ENCODE measurements at regions not wholly inside any gene's neighbourhood (a gene's known extent, or its start where the extent isn't known, plus 50 kb on each side); places are given as distances from the start of the nearest gene placed in this dataset.
A peak's percentile ranks its signal among the peaks of the same experiment; 100 is the strongest.

DNA sequence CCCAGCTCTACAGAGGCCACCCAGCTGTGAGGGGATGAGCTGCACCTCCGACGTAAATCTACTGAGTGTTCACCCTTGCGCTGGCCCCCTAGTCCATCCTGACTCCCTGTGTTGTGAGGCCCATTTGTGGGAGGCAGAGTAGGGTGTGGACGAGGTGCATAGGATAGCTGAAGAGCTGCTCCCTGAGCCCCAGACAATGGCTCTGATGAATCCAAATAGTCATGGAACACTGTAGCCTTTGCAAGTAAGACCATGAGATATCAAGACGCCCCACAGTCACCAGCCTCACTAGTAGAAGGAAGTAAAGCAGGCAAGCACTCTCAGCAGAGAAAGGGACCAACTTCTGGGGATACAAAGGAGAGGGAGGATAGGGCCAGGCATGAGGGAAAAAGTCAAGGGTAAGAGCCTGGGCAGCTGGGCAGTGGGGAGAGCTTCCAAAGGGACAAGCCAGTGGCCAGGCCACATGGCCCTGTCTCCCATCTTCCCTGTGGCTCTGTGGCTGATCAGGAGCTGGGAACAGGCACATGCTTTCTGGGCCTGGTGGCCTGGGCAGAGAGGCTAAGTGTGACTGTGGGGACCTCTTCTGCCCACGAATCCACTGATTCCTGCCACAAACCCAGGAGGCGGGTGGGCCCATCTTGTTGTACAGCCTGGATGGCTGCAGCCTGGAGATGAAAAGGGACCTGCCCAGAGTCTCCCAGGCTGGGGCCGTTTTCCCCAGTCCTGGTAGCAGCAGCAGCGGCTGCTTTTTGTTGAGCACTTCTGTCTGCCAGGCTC, 55.5 kb upstream of the EPS8L3 start:
- Histone ChIP-seq H3K4me3 (no peak overlapping the region), H3K36me3 (no peaks in the 10 kb centered on the region), H4K20me1 (no peaks in the 10 kb centered on the region), H3K4me1 (peaks cover 76% of the 10 kb centered on the region), H3K4me2 (peak overlapping the region; percentile 82), H3K27ac (peak overlapping the region; percentile 87), H3K9me3 (no peaks in the 10 kb centered on the region), H3K27me3 (no peaks in the 10 kb centered on the region), H3K9ac (no peak overlapping the region; the same call in 1 of the 2 replicates)
- TF ChIP-seq Cebpa-rat (IDR thresholded peaks at IDR 0.05), result no peak

DNA sequence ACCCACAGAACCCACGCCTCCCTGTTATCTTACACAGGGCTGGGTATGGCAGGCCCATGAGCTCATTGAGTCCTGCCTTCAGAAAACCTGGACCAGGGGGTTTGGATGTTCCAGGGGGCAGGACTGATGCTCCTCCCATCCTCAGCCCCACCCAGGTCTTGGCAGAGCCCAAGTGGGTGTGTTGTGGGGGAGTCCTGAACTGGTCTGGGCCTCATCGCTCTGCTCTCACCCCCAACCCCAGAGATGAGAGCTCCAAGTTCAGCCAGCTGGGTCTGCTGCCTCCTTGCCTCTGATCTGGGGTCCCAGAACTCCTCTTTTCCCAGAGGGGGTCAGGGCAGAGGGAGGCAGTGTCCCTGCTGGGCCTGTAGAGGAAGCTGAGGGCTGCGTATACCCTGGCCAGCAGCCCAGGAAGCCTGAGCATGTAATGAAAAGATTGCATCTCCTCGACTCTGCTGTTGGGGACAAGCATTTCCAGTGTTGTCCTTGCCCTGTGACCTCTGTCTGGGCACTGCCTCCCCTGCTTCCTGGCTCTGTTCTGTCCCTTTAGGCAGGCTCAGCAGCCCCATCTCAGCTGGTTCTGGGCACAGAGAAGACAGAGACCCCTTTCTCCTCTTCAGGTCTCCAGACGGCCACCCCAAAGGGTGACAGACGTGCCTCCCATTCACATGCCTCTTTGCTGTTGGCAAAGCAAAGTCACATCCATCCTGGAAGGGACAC, 54.7 kb upstream of the EPS8L3 start:
- no peak for TF ChIP-seq Cebpa-rat (IDR thresholded peaks at IDR 0.05)
- Histone ChIP-seq H3K4me2 (peak overlapping the region; percentile 82), H3K4me3 (no peak overlapping the region), H3K27ac (peak overlapping the region; percentile 87), H3K4me1 (peaks cover 83% of the 10 kb centered on the region), H3K27me3 (no peaks in the 10 kb centered on the region), H4K20me1 (no peaks in the 10 kb centered on the region), H3K9me3 (no peaks in the 10 kb centered on the region), H3K36me3 (no peaks in the 10 kb centered on the region), H3K9ac (peak overlapping the region; percentile 40; the same call in 1 of the 2 replicates)

DNA sequence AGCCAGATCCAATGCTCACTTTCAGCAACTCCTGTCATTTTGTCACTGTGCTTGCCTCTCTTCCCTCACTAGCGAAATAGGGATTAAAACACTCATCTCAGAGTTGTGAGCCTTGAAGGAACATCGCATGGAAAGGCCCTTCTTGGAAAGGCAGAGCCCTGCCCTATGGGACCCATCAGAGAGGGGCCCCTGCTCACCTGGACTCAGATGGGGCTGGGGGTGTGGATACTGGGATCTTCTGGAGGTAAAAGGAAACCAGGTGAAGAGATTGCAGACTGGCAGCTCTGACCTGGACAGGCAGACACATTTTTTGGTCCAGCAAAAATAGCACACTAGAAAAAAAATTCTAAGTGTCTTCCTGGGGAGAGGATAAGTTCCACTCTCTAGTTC, 54.2 kb upstream of the EPS8L3 start:
- Histone ChIP-seq H4K20me1 (no peaks in the 10 kb centered on the region), H3K27ac (peak overlapping the region; percentile 87), H3K4me2 (peak overlapping the region; percentile 82), H3K4me1 (peaks cover 89% of the 10 kb centered on the region), H3K9ac (peak overlapping the region; percentile 40; the same call in 1 of the 2 replicates), H3K9me3 (no peaks in the 10 kb centered on the region), H3K36me3 (no peaks in the 10 kb centered on the region), H3K27me3 (no peaks in the 10 kb centered on the region), H3K4me3 (no peak overlapping the region)
- TF ChIP-seq Cebpa-rat (IDR thresholded peaks at IDR 0.05), result no peak

DNA sequence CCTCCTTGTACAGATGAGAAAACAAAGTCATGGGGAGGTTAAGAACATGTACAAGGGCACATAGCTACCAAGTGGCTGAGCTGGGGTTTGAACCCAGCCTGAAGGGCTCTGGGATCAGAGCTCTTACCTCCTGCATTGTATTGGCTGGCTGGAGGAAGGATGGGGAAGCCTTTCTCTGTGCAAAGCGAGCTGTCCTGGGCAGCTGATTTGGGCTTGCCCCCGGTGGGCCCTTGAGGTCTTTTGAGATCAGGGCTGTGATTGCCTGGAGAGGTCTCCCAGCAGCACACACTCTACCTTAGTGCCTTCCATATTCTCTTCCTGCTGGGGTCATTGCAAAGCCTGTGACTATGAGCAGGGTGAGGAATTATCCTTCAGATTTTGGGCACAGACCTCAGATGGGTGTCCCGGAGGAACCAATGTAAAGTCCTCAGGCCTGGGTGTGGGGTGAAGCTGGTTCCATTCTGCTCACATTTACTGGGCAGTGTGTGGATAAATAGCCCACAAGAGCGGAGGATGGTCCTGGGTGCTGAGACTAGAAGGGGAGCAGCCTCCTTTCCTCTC, 53.3 kb upstream of the EPS8L3 start:
- H4K20me1 ChIP-seq, result no peaks in the 10 kb centered on the region
- peak overlapping the region; percentile 82 for H3K4me2 ChIP-seq
- TF ChIP-seq Cebpa-rat (IDR thresholded peaks at IDR 0.05), result no peak
- H3K27ac ChIP-seq, result peak overlapping the region; percentile 87
- no peaks in the 10 kb centered on the region for H3K27me3 ChIP-seq
- peak overlapping the region; percentile 21; the same call in 1 of the 2 replicates for H3K9ac ChIP-seq
- no peaks in the 10 kb centered on the region for H3K9me3 ChIP-seq
- no peaks in the 10 kb centered on the region for H3K36me3 ChIP-seq
- peaks cover 92% of the 10 kb centered on the region for H3K4me1 ChIP-seq
- H3K4me3 ChIP-seq, result no peak overlapping the region

DNA sequence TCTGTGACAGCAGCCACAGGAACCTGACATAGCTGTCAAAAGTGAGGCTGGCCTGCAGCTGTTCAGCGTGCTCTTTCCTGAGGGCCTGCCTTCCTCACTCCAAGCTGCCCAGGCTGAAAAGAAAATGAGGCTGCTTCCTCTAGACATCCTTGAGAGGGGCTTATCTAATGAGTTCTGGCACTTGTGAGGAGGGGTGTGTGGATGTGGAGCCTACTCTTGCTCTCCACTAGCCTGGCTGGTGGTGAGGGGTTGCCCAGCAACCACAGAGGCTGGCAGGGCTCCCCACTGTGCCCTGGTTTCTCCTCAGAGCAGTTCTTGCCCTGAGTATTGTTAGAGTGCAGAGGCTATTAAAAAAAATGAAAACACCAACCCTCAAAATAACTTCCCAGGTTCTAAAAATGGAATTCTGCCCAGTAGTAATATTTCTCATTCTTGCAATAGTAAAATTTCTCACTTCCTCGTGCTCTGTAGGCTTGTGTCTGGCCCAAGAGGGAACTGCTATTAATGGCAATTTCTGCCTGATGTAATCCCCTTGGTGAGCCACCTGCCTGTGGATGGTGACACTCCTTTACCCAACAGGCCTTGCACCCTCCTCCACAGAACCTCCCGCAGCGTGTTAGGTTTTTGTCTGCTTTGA, 52.6 kb upstream of the EPS8L3 start:
- Histone ChIP-seq H3K27ac (peak overlapping the region; percentile 87), H3K4me2 (peak overlapping the region; percentile 82)

DNA sequence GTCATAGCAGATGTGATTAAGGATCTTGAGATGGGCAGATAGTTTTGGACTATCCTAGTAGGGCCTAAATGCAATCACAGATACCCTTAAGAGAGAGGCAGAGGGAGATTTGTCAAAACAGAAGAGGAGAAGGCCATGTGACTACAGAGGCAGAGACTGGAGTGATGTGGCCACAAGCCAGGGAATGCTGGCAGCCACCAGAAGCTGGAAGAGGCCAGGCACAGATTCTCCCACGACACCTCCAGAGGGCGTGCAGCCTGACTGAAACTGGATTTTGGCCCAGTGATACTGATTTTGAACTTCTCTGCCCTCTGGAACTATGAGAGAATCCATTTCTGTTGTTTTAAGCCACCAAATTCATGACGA, 52.1 kb upstream of the EPS8L3 start:
- Histone ChIP-seq H3K9ac (peak overlapping the region; percentile 73), H3K27me3 (no peaks in the 10 kb centered on the region), H3K27ac (peak overlapping the region; percentile 87), H4K20me1 (no peaks in the 10 kb centered on the region), H3K4me2 (peak overlapping the region; percentile 82), H3K36me3 (no peaks in the 10 kb centered on the region), H3K9me3 (no peaks in the 10 kb centered on the region), H3K4me3 (peak overlapping the region; percentile 15; the same call in 1 of the 2 replicates), H3K4me1 (peaks cover 81% of the 10 kb centered on the region)
- no peak for TF ChIP-seq Cebpa-rat (IDR thresholded peaks at IDR 0.05)

More for the DNA sequence above, 52.6 kb upstream of the EPS8L3 start:
- no peaks in the 10 kb centered on the region for H4K20me1 ChIP-seq
- 0 out of 2 replicates have a peak overlapping the region, but pooled peaks have one; percentile 15 for H3K4me3 ChIP-seq
- peak; percentile 54; the same call in 1 of the 2 replicates for TF ChIP-seq Cebpa-rat (IDR thresholded peaks at IDR 0.05)
- peaks cover 86% of the 10 kb centered on the region for H3K4me1 ChIP-seq
- no peaks in the 10 kb centered on the region for H3K9me3 ChIP-seq
- H3K9ac ChIP-seq, result peak overlapping the region; percentile 73
- H3K36me3 ChIP-seq, result no peaks in the 10 kb centered on the region
- H3K27me3 ChIP-seq, result no peaks in the 10 kb centered on the region

DNA sequence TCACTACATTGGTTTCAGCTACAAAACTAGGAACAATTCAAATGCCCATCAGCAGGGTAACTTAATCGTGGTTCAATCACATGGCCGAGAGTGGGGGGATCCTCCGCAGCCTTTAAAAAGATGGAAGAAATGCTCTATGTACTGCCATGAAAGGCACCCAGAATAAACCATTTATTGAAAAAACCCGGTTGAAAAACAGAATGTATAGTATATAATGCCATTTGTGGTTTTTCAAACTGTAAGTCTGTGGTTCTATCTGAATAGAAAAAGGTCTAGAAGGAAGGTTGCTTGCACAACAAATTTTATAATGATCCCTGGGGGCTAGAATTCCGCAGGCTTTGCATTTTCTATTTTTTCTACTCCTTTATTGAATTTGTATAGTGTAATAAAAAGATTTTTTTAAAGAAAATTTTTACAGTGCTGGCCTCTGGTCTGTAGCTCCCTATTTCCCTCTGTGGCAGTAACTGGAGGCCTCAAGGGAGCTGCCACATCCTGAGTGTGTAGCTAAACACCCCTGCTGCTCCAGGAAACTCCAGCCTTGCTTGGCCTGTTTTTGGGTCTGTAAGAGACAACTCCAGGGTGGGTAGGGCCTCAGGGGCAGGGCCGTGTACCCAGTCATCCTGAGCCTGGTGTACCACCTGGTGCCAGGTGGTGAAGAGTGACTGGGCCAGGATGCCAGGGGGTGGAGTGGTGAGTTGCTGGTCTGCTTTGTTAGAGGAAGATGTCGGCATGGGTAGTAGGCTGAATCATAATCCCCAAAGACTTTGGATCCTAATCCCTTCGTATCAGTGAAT, 51.5 kb upstream of the EPS8L3 start:
- TF ChIP-seq Cebpa-rat (IDR thresholded peaks at IDR 0.05), result no peak; the same call in 1 of the 2 replicates
- H3K4me1 ChIP-seq, result peaks cover 76% of the 10 kb centered on the region
- no peaks in the 10 kb centered on the region for H4K20me1 ChIP-seq
- peak overlapping the region; percentile 87 for H3K27ac ChIP-seq
- H3K4me2 ChIP-seq, result peak overlapping the region; percentile 82
- peak overlapping the region; percentile 73 for H3K9ac ChIP-seq
- H3K9me3 ChIP-seq, result no peaks in the 10 kb centered on the region
- no peaks in the 10 kb centered on the region for H3K36me3 ChIP-seq
- no peaks in the 10 kb centered on the region for H3K27me3 ChIP-seq
- peak overlapping the region; percentile 15; the same call in 1 of the 2 replicates for H3K4me3 ChIP-seq

DNA sequence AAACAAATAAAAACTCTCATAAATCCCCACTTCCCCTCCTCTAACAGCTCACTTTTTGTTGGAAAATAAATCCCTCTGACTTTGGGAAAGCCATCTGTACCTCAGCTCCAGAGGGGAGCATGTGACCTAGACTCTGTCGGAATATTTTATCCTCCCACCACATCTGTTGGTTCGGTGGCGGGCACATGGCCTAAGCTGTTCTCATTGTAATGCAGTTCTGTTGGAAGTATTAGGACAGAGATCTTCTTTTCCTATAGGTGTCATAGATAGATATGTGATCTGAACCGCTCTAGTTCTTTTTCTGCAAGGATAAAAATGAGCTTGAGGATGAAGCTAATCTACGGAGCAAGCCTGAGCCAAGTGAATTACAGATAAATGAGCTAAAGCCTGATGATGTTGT, 50.5 kb upstream of the EPS8L3 start:
- H3K4me1 ChIP-seq, result peaks cover 71% of the 10 kb centered on the region
- H3K9ac ChIP-seq, result peak overlapping the region; percentile 73
- H4K20me1 ChIP-seq, result no peaks in the 10 kb centered on the region
- no peak overlapping the region for H3K4me3 ChIP-seq
- H3K27me3 ChIP-seq, result no peaks in the 10 kb centered on the region
- no peaks in the 10 kb centered on the region for H3K36me3 ChIP-seq
- TF ChIP-seq Cebpa-rat (IDR thresholded peaks at IDR 0.05), result no peak
- H3K27ac ChIP-seq, result peak overlapping the region; percentile 87
- no peaks in the 10 kb centered on the region for H3K9me3 ChIP-seq
- peak overlapping the region; percentile 82 for H3K4me2 ChIP-seq
